CD14-positive monocyte (primary cell): ENCODE measurements at regions not wholly inside any gene's neighbourhood (a gene's known extent, or its start where the extent isn't known, plus 50 kb on each side); places are given as distances from the start of the nearest gene placed in this dataset.

Experiments
- DNase-seq, 3 donors: peaks; one replicate each; pipeline ENCODE4 v3.0.0-alpha.2; 2011 to 2022
- H2AFZ ChIP-seq: 2 replicates; pipeline ENCODE4 v1.6.0; 2012; ENCODE audit warnings: mild to moderate bottlenecking, low read depth, low read length, inconsistent platforms; ENCODE audit not compliant: insufficient read depth, poor library complexity, severe bottlenecking
- H3K27ac ChIP-seq, 2 donors: 1 replicate in 1 of 2; 2 replicates in 1 of 2; pipeline ENCODE4 v1.5.1; 2012 to 2013; ENCODE audit warnings: low read length in 2 of 2, control low read depth in 1 of 2, inconsistent platforms in 1 of 2, low read depth in 1 of 2, mild to moderate bottlenecking in 1 of 2
- H3K27me3 ChIP-seq, 2 donors: one replicate each; pipeline versions ENCODE4 v1.6.0 to v1.6.1; 2011 to 2013; ENCODE audit warnings: low read length in 2 of 2; ENCODE audit not compliant: control insufficient read depth in 2 of 2, insufficient read depth in 2 of 2
- H3K36me3 ChIP-seq, 2 donors: replicated peaks in 1 of 2; 1 replicate in 1 of 2; 2 replicates in 1 of 2; pipeline versions ENCODE4 v1.5.1 to v1.6.1; 2012 to 2013; ENCODE audit warnings: low read length in 2 of 2, control low read depth in 1 of 2, inconsistent platforms in 1 of 2, mild to moderate bottlenecking in 1 of 2; ENCODE audit not compliant: insufficient read depth in 2 of 2, control insufficient read depth in 1 of 2
- H3K4me1 ChIP-seq, 2 donors: 1 replicate in 1 of 2; 2 replicates in 1 of 2; pipeline versions ENCODE4 v1.5.1 to v1.6.1; 2012 to 2013; ENCODE audit warnings: low read length in 2 of 2, control low read depth in 1 of 2, inconsistent platforms in 1 of 2, mild to moderate bottlenecking in 1 of 2, moderate library complexity in 1 of 2; ENCODE audit not compliant: insufficient read depth in 2 of 2, control insufficient read depth in 1 of 2
- H3K4me2 ChIP-seq: replicated peaks from 2 replicates; pipeline ENCODE3; 2012; ENCODE audit warnings: low read length, moderate library complexity, mild to moderate bottlenecking; ENCODE audit not compliant: poor library complexity, severe bottlenecking; ENCODE audit errors: extremely low read depth
- H3K4me3 ChIP-seq, 3 experiments: fragments of 200-600 bp in 1 of 3; sonication (generic) in 1 of 3; replicated peaks in 1 of 3; 1 replicate in 2 of 3; 2 replicates in 1 of 3; pipeline ENCODE4 v1.5.1; 2011 to 2013; ENCODE audit warnings: low read length in 3 of 3, mild to moderate bottlenecking in 3 of 3, control low read depth in 2 of 3, low read depth in 2 of 3, inconsistent platforms in 1 of 3, moderate library complexity in 1 of 3
- H3K79me2 ChIP-seq: 2 replicates; pipeline ENCODE4 v1.6.0; 2012; ENCODE audit warnings: mild to moderate bottlenecking, control low read depth, inconsistent platforms, low read length, moderate library complexity; ENCODE audit not compliant: insufficient read depth
- H3K9ac ChIP-seq: 2 replicates; pipeline ENCODE4 v1.6.0; 2017; ENCODE audit warnings: low read length, mild to moderate bottlenecking; ENCODE audit not compliant: insufficient read depth, poor library complexity, severe bottlenecking
- H3K9me3 ChIP-seq, 2 donors: replicated peaks in 1 of 2; 1 replicate in 1 of 2; 2 replicates in 1 of 2; pipeline versions ENCODE4 v1.5.1 to v1.6.1; 2012 to 2013; ENCODE audit warnings: low read length in 2 of 2, control low read depth in 1 of 2; ENCODE audit not compliant: control insufficient read depth in 1 of 2, insufficient read depth in 1 of 2
- H4K20me1 ChIP-seq: 2 replicates; pipeline ENCODE4 v1.6.0; 2012; ENCODE audit warnings: mild to moderate bottlenecking, low read length, control low read depth, moderate library complexity; ENCODE audit not compliant: insufficient read depth
- H3K27ac Mint-ChIP-seq, 7 donors: one replicate each; pipeline ENCODE4 v1.8.0; 2020; ENCODE audit warnings: mild to moderate bottlenecking in 7 of 7, mixed read lengths in 7 of 7, moderate library complexity in 6 of 7, inconsistent platforms in 2 of 7
- H3K27me3 Mint-ChIP-seq, 3 donors: one replicate each; pipeline ENCODE4 v1.8.0; 2021 to 2022; ENCODE audit warnings: low read depth in 3 of 3, mild to moderate bottlenecking in 3 of 3, mixed read lengths in 3 of 3, moderate library complexity in 3 of 3, inconsistent platforms in 1 of 3
- H3K36me3 Mint-ChIP-seq, 2 donors: one replicate each; pipeline ENCODE4 v1.8.0; 2020; ENCODE audit warnings: mixed read lengths in 2 of 2, inconsistent platforms in 1 of 2, mild to moderate bottlenecking in 1 of 2
- H3K4me1 Mint-ChIP-seq: one replicate; pipeline ENCODE4 v1.8.0; 2020; ENCODE audit warnings: mild to moderate bottlenecking, mixed read lengths
- H3K4me3 Mint-ChIP-seq, 2 donors: one replicate each; pipeline ENCODE4 v1.8.0; 2020; ENCODE audit warnings: mild to moderate bottlenecking in 2 of 2, mixed read lengths in 2 of 2, moderate library complexity in 1 of 2
- H3K9me3 Mint-ChIP-seq, 7 donors: one replicate each; pipeline ENCODE4 v1.8.0; 2020 to 2022; ENCODE audit warnings: mixed read lengths in 7 of 7, mild to moderate bottlenecking in 6 of 7, moderate library complexity in 6 of 7, inconsistent platforms in 2 of 7
- WGBS: methylation state at CpG from one replicate; pipeline ENCODE4 v1.1.5; 2013; ENCODE audit warnings: missing lambda C conversion rate; ENCODE audit not compliant: insufficient coverage; 5-methylcytosine and 5-hydroxymethylcytosine counted together
- intact Hi-C, 2 donors: fragments of 100-400 bp; cut with micrococcal nuclease; formaldehyde crosslinking; loops; one replicate each; pipeline versions ENCODE4 v1.15.0 to v1.15.1; 2023
- TF ChIP-seq, protein P1 (sequence below): fragments of 200-600 bp; IDR thresholded peaks from one replicate; pipeline ENCODE4 v1.8.0; 2022; ENCODE audit warnings: antibody characterized with exemption, mild to moderate bottlenecking

DNA sequence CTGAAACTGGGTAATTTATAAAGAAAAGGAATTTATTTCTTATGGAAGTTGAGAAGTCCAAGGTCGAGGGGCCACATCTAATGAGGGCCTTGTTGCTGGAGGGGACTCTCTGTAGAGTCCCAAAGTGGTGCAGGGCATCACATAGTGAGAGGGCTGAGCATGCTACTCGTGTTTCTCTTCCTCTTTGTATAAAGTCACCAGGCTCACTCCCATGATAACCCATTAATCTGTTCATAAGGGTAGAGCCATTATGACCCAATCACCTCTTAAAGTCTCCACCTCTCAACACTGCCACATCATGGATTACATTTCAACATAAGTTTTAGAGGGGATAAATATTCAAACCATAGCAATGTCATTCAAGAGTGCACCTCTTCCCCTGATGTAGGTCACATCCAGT is 79.1 kb upstream of the ATP2B1 start:
- Histone ChIP-seq H3K27ac (peak overlapping the region; percentile 3 to 84), H3K36me3 (no peaks in the 10 kb centered on the region), H3K4me2 (no peak overlapping the region), H3K79me2 (no peaks in the 10 kb centered on the region), H3K9me3 (peaks cover 9 to 11% of the 10 kb centered on the region in 2 donors), H3K9ac (no peak overlapping the region), H3K4me1 (peaks cover 46 to 51% of the 10 kb centered on the region in 2 donors), H3K27me3 (no peaks in the 10 kb centered on the region), H3K4me3 (no peak overlapping the region), H2AFZ (no peak overlapping the region), H4K20me1 (no peaks in the 10 kb centered on the region)
- peaks cover 48% of the 10 kb centered on the region for H3K4me1 Mint-ChIP-seq
- peaks cover 7 to 22% (median 17%) of the 10 kb centered on the region in 7 donors for H3K9me3 Mint-ChIP-seq
- peak; percentile 36 to 71 (median 44) for DNase-seq
- intact Hi-C loops = loop anchor here in 1 of 2 donors (2.0 kb wide), 2 partner anchors 31 to 75 kb away; no protein-coding TSS in a partner anchor
- H3K27ac Mint-ChIP-seq = peak overlapping the region; percentile 71 to 96 (median 92)
- H3K4me3 Mint-ChIP-seq = no peak overlapping the region
- 100% methylated on average over 1 of the region's 2 CpGs for WGBS
- peaks cover 4 to 17% of the 10 kb centered on the region in 2 donors for H3K36me3 Mint-ChIP-seq
- TF ChIP-seq, protein P1, sequence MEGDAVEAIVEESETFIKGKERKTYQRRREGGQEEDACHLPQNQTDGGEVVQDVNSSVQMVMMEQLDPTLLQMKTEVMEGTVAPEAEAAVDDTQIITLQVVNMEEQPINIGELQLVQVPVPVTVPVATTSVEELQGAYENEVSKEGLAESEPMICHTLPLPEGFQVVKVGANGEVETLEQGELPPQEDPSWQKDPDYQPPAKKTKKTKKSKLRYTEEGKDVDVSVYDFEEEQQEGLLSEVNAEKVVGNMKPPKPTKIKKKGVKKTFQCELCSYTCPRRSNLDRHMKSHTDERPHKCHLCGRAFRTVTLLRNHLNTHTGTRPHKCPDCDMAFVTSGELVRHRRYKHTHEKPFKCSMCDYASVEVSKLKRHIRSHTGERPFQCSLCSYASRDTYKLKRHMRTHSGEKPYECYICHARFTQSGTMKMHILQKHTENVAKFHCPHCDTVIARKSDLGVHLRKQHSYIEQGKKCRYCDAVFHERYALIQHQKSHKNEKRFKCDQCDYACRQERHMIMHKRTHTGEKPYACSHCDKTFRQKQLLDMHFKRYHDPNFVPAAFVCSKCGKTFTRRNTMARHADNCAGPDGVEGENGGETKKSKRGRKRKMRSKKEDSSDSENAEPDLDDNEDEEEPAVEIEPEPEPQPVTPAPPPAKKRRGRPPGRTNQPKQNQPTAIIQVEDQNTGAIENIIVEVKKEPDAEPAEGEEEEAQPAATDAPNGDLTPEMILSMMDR = no peak
- H3K27me3 Mint-ChIP-seq = no peaks in the 10 kb centered on the region

DNA sequence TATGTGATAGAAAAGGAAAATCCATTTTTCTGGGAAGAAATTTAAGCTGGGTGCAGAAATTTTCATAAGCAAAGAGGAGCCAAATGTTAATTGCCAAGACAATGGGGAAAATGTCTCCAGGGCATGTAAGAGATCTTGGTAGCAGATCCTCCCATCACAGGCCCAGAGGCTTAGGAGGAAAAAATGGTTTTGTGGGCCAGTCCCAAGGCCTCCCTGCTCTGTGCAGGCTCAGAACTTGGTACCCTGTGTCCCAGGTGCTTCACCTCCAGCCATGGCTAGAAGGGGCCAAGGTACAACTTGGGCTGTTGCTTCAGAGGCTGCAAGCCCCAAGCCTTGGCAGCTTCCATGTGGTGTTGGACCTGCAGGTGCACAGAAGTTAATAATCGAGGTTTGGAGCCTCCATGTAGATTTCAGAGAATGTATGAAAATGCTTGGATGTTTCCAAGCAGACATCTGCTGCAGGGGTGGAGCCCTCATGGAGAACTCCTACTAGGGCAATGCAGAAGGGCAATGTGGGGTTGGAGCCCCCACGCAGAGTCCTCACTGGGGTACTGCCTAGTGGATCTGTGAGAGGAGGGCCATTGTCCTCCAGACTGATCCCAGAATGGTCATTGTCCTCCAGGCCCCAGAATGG is 77.7 kb upstream of the ATP2B1 start:
- H3K4me3 Mint-ChIP-seq = no peak overlapping the region
- peaks cover 0 to 1% (median 0%) of the 10 kb centered on the region in 3 donors for H3K27me3 Mint-ChIP-seq
- Histone ChIP-seq H3K4me2 (no peak overlapping the region), H2AFZ (no peak overlapping the region), H4K20me1 (no peaks in the 10 kb centered on the region), H3K79me2 (no peaks in the 10 kb centered on the region), H3K36me3 (no peaks in the 10 kb centered on the region), H3K27ac (no peak overlapping the region), H3K27me3 (no peaks in the 10 kb centered on the region), H3K9ac (no peak overlapping the region), H3K9me3 (peaks cover 9 to 11% of the 10 kb centered on the region in 2 donors), H3K4me1 (peaks cover 47 to 62% of the 10 kb centered on the region in 2 donors), H3K4me3 (no peak overlapping the region)
- no peak for DNase-seq
- peak overlapping the region in 3 of 7 donors; percentile 6 to 69 (median 11) for H3K27ac Mint-ChIP-seq
- intact Hi-C loops = no loop called here
- H3K4me1 Mint-ChIP-seq = peaks cover 56% of the 10 kb centered on the region
- TF ChIP-seq, protein P1 = no peak
- H3K36me3 Mint-ChIP-seq = peaks cover 4 to 17% of the 10 kb centered on the region in 2 donors
- 100% methylated on average over 2 of the region's 2 CpGs for WGBS
- peaks cover 7 to 22% (median 17%) of the 10 kb centered on the region in 7 donors for H3K9me3 Mint-ChIP-seq
